ENCODE measurements at regions not wholly inside any gene's neighbourhood (a gene's known extent, or its start where the extent isn't known, plus 50 kb on each side); places are given as distances from the start of the nearest gene placed in this dataset.

- TF ChIP-seq CTCF (IDR thresholded peaks at IDR 0.05): no peak
- TF ChIP-seq POLR2A (IDR thresholded peaks at IDR 0.05): no peak
These were observed 108.0 kb upstream of the MDM1 start for GRCh38 chr12:68440068-68440581.
